Activated CD4-positive, alpha-beta T cell treated with anti-CD3 and anti-CD28 coated beads, Interleukin-2, amount 50 U/mL, for 48 hours (primary cell): ENCODE measurements at regions not wholly inside any gene's neighbourhood (a gene's known extent, or its start where the extent isn't known, plus 50 kb on each side); places are given as distances from the start of the nearest gene placed in this dataset.

Experiments used
- DNase-seq, 2 experiments: peaks; one replicate each; pipeline ENCODE4 v3.0.0-alpha.2; 2020

- DNase-seq, result no peak
Observed at GRCh38 chr18:6659963-6660725, 69.4 kb upstream of the ARHGAP28 start.

- DNase-seq, result no peak
Observed at GRCh38 chr18:6661692-6662415, 67.7 kb upstream of the ARHGAP28 start.

GRCh38 chr18:6666012-6666685 is 63.4 kb upstream of the ARHGAP28 start:
- no peak for DNase-seq

GRCh38 chr18:6668836-6669235 is 60.7 kb upstream of the ARHGAP28 start:
- no peak for DNase-seq

GRCh38 chr18:6672821-6673308 is 56.7 kb upstream of the ARHGAP28 start:
- DNase-seq, result no peak

GRCh38 chr18:6677086-6677485 is 52.4 kb upstream of the ARHGAP28 start:
- DNase-seq, result no peak

GRCh38 chr18:6679201-6679600 is 50.3 kb upstream of the ARHGAP28 start:
- DNase-seq, result no peak
